OCI-LY3 (cell line): ENCODE measurements at regions not wholly inside any gene's neighbourhood (a gene's known extent, or its start where the extent isn't known, plus 50 kb on each side); places are given as distances from the start of the nearest gene placed in this dataset.

Experiments used
- EZH2phosphoT487 ChIP-seq: fragments of 200-600 bp; shearing (Covaris generic); IDR thresholded peaks from 2 replicates; pipeline ENCODE4 v1.6.1; 2018; ENCODE audit warnings: antibody characterized with exemption, mixed run types, low read depth
- TF ChIP-seq, protein P1 (sequence below): fragments of 200-600, 300-600 bp; sonication (generic); IDR thresholded peaks from 2 replicates; pipeline ENCODE4 v1.5.1; 2014; ENCODE audit warnings: antibody characterized with exemption, low read length, low read depth

DNA sequence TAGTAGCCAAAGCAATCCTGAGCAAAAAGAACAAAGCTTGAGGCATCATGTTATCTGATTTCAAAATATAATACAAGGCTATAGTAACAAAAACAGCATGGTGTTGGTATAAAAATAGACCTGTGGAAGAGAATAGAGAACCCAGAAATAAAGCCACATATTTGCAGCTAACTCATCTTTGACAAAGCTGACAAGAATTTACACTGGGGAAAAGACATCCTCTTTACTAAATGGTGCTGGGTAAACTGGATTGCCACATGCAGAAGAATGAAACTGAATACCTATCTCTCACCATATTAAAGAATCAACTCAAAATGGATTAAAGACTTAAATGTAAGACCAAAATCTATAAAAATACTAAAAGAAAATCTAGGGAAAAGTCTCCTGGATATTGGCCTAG, 59.5 kb upstream of the CD55 start:
- TF ChIP-seq, protein P1, sequence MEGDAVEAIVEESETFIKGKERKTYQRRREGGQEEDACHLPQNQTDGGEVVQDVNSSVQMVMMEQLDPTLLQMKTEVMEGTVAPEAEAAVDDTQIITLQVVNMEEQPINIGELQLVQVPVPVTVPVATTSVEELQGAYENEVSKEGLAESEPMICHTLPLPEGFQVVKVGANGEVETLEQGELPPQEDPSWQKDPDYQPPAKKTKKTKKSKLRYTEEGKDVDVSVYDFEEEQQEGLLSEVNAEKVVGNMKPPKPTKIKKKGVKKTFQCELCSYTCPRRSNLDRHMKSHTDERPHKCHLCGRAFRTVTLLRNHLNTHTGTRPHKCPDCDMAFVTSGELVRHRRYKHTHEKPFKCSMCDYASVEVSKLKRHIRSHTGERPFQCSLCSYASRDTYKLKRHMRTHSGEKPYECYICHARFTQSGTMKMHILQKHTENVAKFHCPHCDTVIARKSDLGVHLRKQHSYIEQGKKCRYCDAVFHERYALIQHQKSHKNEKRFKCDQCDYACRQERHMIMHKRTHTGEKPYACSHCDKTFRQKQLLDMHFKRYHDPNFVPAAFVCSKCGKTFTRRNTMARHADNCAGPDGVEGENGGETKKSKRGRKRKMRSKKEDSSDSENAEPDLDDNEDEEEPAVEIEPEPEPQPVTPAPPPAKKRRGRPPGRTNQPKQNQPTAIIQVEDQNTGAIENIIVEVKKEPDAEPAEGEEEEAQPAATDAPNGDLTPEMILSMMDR: no peak
- TF ChIP-seq EZH2phosphoT487: no peak
